MM.1S (cell line): ENCODE measurements at regions not wholly inside any gene's neighbourhood (a gene's known extent, or its start where the extent isn't known, plus 50 kb on each side); places are given as distances from the start of the nearest gene placed in this dataset.

ENCODE experiments used
- DNase-seq: peaks from one replicate; pipeline ENCODE4 v3.0.0-alpha.2; 2015
- H2AFZ ChIP-seq: fragments of 300-600 bp; sonication (generic); 2 replicates; pipeline ENCODE4 v1.6.0; 2016; ENCODE audit warnings: antibody characterized with exemption, low read length
- H3F3A ChIP-seq: fragments of 300-600 bp; sonication (generic); 2 replicates; pipeline ENCODE4 v1.6.1; 2016; ENCODE audit warnings: mild to moderate bottlenecking, antibody characterized with exemption, low read length, moderate library complexity, mixed read lengths; ENCODE audit not compliant: insufficient read depth
- H3K27ac ChIP-seq: fragments of 300-600 bp; sonication (generic); 2 replicates; pipeline ENCODE4 v1.5.1; 2016; ENCODE audit warnings: mild to moderate bottlenecking, low read length
- H3K27me3 ChIP-seq: fragments of 300-600 bp; sonication (generic); replicated peaks from 2 replicates; pipeline ENCODE4 v1.6.0; 2016; ENCODE audit warnings: low read length; ENCODE audit not compliant: insufficient read depth
- H3K36me3 ChIP-seq: fragments of 300-600 bp; sonication (generic); replicated peaks from 2 replicates; pipeline ENCODE4 v1.6.1; 2016; ENCODE audit warnings: mild to moderate bottlenecking, low read length, mixed read lengths; ENCODE audit not compliant: insufficient read depth
- H3K4me1 ChIP-seq: fragments of 300-600 bp; sonication (generic); 2 replicates; pipeline ENCODE4 v1.6.1; 2016; ENCODE audit warnings: low read length, mixed read lengths
- H3K4me2 ChIP-seq: fragments of 300-600 bp; sonication (generic); 2 replicates; pipeline ENCODE4 v1.6.0; 2016; ENCODE audit warnings: low read depth, low read length
- H3K4me3 ChIP-seq: fragments of 300-600 bp; sonication (generic); 2 replicates; pipeline ENCODE4 v1.5.1; 2016; ENCODE audit warnings: low read length, mixed read lengths
- H3K79me2 ChIP-seq: fragments of 300-600 bp; sonication (generic); 2 replicates; pipeline ENCODE4 v1.6.1; 2016; ENCODE audit warnings: mixed run types, low read length, mixed read lengths
- H3K9ac ChIP-seq: fragments of 300-600 bp; sonication (generic); 2 replicates; pipeline ENCODE4 v1.6.1; 2016; ENCODE audit warnings: low read length, mixed read lengths
- H3K9me2 ChIP-seq: fragments of 300-600 bp; sonication (generic); replicated peaks from 2 replicates; pipeline ENCODE4 v1.6.1; 2016; ENCODE audit warnings: mild to moderate bottlenecking, low read length, mixed read lengths; ENCODE audit not compliant: insufficient read depth
- H3K9me3 ChIP-seq: fragments of 300-600 bp; sonication (generic); replicated peaks from 2 replicates; pipeline ENCODE4 v1.6.1; 2016; ENCODE audit warnings: mild to moderate bottlenecking, low read length, mixed read lengths; ENCODE audit not compliant: insufficient read depth
- H4K20me1 ChIP-seq: fragments of 300-600 bp; sonication (generic); 2 replicates; pipeline ENCODE4 v1.6.1; 2016; ENCODE audit warnings: mild to moderate bottlenecking, low read length, moderate library complexity, mixed read lengths; ENCODE audit not compliant: insufficient read depth
- EZH2 ChIP-seq: fragments of 300-600 bp; sonication (generic); optimal IDR thresholded peaks from 2 replicates; pipeline ENCODE3; 2017; ENCODE audit warnings: low read depth, mild to moderate bottlenecking, antibody characterized with exemption, low read length, mixed read lengths
- EZH2phosphoT487 ChIP-seq: fragments of 300-600 bp; sonication (generic); IDR thresholded peaks from 2 replicates; pipeline ENCODE4 v1.6.1; 2018; ENCODE audit warnings: antibody characterized with exemption, low read length
- TF ChIP-seq, protein P1 (sequence below): fragments of 300-600 bp; sonication (generic); IDR thresholded peaks from 2 replicates; pipeline ENCODE4 v1.5.1; 2016; ENCODE audit warnings: antibody characterized with exemption, low read length, mixed read lengths

DNA sequence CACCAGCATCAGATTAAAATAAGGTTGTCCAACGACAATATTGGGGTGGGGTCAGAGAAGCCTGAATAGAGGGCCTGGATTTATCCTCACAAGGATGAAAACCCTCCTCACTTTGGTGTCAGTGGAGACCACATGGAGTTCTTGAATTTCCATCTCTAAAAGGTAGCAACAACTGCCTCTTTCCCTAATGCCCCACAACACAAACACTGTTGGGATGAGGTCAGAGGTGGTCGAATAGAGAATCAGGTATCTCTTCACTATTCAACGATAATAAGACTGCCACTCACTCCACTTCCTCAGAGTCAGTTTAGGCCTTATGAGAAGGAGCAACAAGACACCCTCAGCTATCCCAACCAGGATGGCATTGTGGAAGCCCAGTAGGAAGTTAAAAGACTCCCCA, 596.1 kb downstream of the HTR1B start:
- Histone ChIP-seq H3K9me2 (no peaks in the 10 kb centered on the region), H3K27me3 (no peaks in the 10 kb centered on the region), H3K79me2 (no peaks in the 10 kb centered on the region), H3K9ac (no peak overlapping the region), H2AFZ (no peak overlapping the region), H3K4me3 (no peak overlapping the region), H3K36me3 (no peaks in the 10 kb centered on the region), H3K4me1 (no peaks in the 10 kb centered on the region), H4K20me1 (no peaks in the 10 kb centered on the region), H3K9me3 (no peaks in the 10 kb centered on the region), H3K4me2 (no peak overlapping the region), H3K27ac (no peak overlapping the region), H3F3A (no peaks in the 10 kb centered on the region)
- DNase-seq: no peak
- no peak for TF ChIP-seq EZH2
- no peak for TF ChIP-seq EZH2phosphoT487
- TF ChIP-seq, protein P1, sequence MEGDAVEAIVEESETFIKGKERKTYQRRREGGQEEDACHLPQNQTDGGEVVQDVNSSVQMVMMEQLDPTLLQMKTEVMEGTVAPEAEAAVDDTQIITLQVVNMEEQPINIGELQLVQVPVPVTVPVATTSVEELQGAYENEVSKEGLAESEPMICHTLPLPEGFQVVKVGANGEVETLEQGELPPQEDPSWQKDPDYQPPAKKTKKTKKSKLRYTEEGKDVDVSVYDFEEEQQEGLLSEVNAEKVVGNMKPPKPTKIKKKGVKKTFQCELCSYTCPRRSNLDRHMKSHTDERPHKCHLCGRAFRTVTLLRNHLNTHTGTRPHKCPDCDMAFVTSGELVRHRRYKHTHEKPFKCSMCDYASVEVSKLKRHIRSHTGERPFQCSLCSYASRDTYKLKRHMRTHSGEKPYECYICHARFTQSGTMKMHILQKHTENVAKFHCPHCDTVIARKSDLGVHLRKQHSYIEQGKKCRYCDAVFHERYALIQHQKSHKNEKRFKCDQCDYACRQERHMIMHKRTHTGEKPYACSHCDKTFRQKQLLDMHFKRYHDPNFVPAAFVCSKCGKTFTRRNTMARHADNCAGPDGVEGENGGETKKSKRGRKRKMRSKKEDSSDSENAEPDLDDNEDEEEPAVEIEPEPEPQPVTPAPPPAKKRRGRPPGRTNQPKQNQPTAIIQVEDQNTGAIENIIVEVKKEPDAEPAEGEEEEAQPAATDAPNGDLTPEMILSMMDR: no peak

DNA sequence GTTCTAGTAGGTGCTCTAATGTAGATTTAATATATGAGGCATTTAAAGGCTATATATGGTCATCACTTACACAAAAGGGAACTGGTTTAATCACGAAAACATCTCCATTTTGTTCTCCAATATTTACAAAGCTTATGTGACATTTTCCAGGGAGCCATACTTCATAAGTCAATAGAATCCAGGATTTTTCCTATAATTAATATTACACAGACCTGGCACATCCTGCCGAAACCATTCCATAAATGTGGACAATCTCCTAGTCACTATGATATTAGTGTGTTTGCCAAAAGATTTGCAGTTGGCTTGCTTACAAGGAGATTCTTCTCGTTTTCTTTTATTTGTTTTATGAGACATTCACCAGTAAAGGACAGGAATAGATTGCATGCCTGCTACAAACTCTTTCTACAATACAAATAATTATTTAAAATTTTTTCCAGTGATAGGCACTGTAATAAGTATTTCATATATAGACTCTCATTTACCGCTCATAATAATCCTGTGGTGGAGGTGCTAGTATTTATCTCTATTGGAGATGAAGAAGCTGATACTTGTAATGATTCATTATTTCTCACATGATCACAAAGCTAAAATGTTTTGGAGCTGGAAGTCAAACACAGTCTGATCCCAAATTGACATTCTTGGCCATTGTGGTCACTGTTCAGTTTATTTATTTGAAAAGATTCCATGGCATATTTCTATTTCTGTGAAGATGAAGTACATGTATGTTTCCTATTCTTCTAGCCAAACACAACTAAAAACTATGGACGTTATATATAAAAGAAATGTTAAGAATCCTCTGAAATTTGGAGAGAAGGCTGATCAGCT, 597.0 kb downstream of the HTR1B start:
- H3K79me2 ChIP-seq: no peaks in the 10 kb centered on the region
- H3K4me3 ChIP-seq: no peak overlapping the region
- no peaks in the 10 kb centered on the region for H3K9me2 ChIP-seq
- H3F3A ChIP-seq: no peaks in the 10 kb centered on the region
- no peaks in the 10 kb centered on the region for H4K20me1 ChIP-seq
- no peaks in the 10 kb centered on the region for H3K36me3 ChIP-seq
- H3K27me3 ChIP-seq: no peaks in the 10 kb centered on the region
- H3K9ac ChIP-seq: no peak overlapping the region
- TF ChIP-seq EZH2: no peak
- TF ChIP-seq EZH2phosphoT487: no peak
- TF ChIP-seq, protein P1: no peak
- H3K4me1 ChIP-seq: no peaks in the 10 kb centered on the region
- H2AFZ ChIP-seq: no peak overlapping the region
- no peak for DNase-seq
- no peak overlapping the region for H3K27ac ChIP-seq
- no peak overlapping the region for H3K4me2 ChIP-seq
- H3K9me3 ChIP-seq: no peaks in the 10 kb centered on the region

DNA sequence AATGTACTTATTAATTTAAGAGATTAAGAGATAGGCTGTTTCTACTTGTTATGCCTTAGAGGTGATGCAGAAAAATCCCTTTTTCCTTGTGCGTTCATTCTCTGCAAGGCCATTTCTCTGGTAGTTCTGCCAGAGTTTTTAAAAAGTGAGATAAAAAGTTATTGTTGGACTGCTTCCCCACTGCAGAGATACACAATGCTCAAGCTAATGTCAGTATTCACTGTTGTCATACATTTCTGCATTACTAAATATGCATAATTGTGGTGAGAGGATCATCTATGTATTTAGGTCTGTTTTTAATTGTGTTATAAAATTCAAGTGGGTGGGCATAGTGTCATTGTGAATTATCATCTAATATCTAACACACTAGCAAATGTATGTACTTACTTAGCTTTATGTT, 600.4 kb downstream of the HTR1B start:
- H3K9ac ChIP-seq: no peak overlapping the region
- H2AFZ ChIP-seq: no peak overlapping the region
- H3F3A ChIP-seq: no peaks in the 10 kb centered on the region
- no peak overlapping the region for H3K4me2 ChIP-seq
- no peaks in the 10 kb centered on the region for H3K4me1 ChIP-seq
- H3K27me3 ChIP-seq: no peaks in the 10 kb centered on the region
- no peaks in the 10 kb centered on the region for H3K9me3 ChIP-seq
- no peaks in the 10 kb centered on the region for H4K20me1 ChIP-seq
- no peaks in the 10 kb centered on the region for H3K79me2 ChIP-seq
- no peak overlapping the region for H3K4me3 ChIP-seq
- no peaks in the 10 kb centered on the region for H3K36me3 ChIP-seq
- TF ChIP-seq EZH2: no peak
- TF ChIP-seq, protein P1: no peak
- TF ChIP-seq EZH2phosphoT487: no peak
- no peak overlapping the region for H3K27ac ChIP-seq
- no peak for DNase-seq
- H3K9me2 ChIP-seq: no peaks in the 10 kb centered on the region
